HTR-8/SVneo (cell line): ENCODE measurements at regions not wholly inside any gene's neighbourhood (a gene's known extent, or its start where the extent isn't known, plus 50 kb on each side); places are given as distances from the start of the nearest gene placed in this dataset.
"Not testable (repeated sequence)": the region's sequence is repeated elsewhere in the genome, so short reads cannot be mapped to it uniquely, and the experiment has no call there.

Source experiments
- DNase-seq: peaks from one replicate; pipeline ENCODE4 v3.0.0; 2011; ENCODE audit warnings: low spot score, mixed read lengths; ENCODE audit not compliant: insufficient read length
- FAIRE-seq: peaks from 2 replicates; lab custom pipeline; 2011; peaks lifted over from hg19 to GRCh38; lab: Jason Lieb, UNC

DNA sequence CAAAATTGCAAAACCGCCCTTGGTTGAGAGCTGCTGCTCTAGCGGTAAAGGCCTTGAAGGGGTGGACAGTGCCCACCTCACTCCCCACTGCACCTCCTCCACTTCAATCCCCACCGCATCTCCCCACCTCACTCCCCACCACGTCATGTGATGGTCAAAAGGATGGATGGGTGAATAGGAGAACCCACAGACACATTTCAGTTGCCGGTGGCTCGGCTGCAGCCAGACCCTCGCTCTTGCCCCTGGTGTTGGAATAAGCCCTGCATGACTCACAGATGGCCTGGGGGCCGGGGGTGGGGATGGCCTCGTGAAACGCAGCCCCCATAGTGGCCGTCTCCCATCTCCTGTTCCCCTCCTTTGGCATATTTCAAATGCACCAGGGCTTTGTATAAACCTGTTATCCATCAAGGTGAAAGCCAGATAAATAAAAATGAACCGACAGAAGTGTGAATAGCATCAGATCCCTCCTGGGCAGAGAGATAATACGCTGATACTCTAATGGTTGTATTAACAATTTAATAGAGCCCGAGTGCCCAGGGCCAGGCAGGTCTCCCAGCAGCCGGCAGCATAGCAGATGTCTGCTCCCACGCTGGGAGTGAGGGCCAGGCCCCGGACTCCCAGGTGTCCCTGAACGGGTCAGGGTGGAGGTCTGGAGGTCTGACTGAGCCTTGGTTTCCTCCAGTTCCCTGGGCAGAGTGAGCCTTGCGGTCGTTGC is 300.3 kb downstream of the NPHP4 start:
- no peak for FAIRE-seq
- no peak for DNase-seq

DNA sequence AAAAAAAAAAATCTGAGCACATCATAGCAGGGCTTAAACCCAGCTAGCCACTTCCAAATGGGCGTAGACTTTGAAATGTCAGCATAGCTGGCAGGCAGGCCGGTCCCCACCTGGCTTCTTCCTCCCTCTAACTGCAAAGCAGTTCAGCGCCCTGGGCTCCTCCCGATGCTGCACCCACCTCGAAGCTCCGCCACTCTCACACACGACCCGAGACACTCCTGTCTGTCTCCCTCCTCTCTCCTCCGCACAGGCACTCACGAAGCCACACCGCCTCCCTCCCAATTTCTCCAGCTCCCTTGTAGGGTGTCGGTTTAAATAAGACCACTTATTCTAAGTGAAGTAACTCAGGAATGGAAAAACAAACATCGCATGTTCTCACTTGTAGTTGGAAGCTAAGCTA is 301.3 kb downstream of the NPHP4 start:
- DNase-seq, result no peak
- no peak for FAIRE-seq

DNA sequence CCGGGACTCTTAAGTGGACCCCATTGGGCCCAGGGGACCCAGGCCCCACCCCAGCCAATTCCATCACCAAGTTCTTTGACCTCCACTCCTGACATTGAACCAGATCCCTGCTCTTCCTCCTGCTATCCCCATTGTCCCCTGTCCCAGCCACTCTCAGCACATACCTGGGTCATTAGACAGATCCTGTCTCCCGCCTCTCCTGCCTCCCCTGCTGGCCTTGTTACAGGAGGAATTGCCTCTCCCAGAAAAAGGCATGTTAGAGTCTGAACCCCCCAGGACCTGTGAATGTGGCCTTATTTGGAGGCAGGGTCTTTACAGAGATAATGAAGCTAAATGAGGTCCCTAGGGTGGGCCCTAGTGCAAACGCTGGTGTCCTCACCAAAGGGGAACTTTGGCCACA is 301.9 kb downstream of the NPHP4 start:
- no peak for FAIRE-seq
- no peak for DNase-seq

DNA sequence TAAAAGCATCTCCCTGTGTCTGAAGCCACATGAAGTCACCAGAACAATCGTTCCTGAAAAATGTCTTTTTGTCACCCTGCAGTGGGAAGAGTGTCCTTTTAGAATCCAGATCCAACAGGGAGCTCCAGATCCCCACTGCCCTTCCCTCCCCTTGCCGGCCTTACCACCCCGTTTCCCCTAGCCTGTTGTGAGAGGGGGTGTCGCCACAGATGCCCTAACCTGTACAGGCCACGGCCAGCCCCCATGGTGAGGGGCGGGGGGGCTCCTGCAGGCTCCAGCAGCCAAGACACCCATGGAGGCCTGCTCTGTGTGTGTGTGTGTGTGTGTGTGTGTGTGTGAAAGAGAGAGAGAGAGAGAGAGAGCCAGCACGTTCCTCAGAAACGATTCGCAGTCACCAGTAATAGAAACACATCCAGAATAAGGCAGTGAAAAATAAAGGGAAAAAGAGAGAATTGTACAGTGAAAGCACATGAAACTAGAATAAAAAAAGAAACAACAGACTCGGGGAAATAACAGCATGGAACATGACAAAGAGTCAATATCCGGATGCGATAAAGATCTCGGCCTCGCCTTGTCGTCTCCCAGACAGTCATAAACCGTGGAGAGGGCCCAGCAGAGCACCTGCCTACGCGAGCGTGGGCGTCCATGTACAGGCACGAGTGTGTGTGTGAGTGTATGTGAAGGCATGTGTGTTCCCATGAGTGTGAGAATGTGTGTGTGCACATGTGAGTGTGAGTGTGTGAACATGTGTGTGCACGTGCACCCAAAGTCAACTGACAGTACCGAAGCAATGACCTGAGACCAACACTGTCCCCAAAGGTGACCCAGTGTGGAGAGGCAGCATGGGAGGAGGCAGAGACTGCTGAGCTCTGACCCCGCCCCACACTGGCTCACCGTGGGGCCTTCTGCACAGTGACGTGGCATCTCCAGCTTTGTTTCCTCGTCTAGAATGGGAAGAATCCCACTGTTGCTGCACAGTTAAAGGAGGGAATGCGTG is 303.8 kb downstream of the NPHP4 start:
- FAIRE-seq, result no peak

DNA sequence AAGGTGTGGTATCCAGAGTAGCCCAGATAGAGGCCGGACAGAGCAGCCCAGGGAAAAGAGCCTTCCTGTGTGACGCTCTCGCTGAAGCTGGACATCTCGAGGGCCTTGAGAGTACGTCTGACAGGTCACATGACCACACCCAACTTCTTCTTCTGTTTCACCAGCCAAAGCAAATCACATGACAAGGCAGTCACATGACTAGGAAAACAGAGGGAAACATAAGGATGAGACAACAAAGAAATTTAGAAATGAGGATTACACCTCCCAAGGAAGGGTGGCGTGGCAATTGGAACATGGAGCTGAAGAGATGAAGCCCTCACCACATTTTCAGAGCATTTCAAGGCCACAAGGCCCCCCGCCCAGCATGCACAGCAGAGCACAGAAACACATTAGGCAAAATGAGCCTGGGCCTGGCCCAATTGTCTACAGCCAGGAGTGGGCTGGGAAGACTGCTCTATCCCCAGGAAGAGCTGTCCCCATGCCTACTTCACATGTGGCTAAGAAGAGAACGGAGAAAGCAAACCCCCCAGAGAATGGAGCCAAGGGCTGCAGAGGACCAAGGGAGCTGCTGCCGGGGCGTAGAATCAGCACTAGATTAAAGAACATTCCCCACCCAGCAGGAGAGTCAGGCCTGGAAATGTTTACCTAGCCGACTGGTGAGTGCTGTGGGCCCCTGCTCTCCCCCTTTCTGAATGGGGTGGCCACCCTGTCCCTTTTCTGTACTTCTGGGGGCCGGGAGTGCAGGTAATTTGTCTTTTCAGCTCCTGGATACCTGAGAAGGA is 305.1 kb downstream of the NPHP4 start:
- DNase-seq (no peak), FAIRE-seq (no peak)

More for the DNA sequence above, 303.8 kb downstream of the NPHP4 start:
- no peak for DNase-seq

DNA sequence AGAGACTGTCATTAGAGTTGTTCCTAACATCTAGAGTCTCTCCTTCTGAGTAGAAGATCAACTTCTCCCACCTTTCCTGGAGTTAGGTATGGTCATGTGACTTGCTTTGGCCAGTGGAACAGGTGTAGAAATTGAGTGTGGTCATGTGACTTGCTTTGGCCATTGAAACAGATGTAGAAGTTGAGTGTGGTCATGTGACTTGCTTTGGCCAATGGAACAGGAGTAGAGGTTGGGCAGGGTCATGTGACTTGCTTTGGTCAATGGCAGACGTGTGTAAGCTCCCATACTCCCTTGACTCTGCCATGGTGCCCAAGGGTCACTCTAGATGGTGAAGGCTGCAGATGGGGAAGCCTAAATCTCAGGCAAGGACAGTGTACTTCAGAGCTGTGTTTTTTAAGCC is 306.0 kb downstream of the NPHP4 start:
- no peak for FAIRE-seq
- no peak for DNase-seq

DNA sequence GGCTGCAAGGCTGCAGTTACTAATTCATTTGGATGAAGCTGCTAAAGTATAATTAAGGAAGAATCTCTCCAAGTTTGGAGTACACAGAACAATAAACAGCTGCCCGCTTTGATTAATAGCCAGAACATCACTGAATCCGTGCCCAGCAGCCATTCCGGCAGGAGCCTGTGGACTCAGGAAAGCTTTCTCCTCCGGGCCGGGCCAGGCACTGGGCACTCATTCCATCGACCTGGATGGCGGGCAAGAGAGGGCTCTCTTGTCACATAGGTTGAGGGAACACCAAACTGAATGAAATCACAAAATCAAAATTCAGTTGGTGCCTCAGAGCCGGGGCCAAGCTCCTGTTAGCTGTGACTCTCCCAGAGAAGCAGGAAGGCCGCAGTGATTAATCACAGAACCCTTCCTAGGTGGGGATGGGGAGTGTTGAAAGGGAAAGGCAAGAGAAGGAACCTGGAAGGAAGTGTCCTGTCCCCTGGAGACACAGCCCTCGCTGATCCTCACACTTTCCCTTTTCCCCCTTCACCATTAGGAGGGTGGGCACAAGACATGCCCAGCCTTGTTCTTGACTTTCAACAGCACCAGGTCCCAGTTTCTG is 306.7 kb downstream of the NPHP4 start:
- DNase-seq, result no peak
- no peak for FAIRE-seq

DNA sequence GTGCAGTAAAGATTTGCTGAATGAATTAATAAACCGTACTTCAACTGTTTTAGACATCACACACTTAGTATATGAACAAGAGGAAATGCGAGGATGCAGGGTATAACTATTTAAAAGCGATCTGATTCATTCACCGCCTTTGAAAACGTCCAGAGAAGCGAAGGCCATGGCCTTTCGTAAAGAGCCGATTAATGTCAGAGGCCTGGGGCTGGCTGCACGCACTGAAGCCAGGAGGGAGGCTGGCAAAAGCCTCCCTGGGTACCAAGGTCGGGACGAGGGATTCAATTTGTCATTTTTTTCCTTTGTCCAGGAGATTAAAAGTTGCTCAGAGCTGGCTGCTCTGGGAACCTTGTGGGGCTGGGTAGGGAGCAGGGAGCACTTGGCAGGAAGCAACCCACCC is 307.4 kb downstream of the NPHP4 start:
- FAIRE-seq (no peak), DNase-seq (no peak)

DNA sequence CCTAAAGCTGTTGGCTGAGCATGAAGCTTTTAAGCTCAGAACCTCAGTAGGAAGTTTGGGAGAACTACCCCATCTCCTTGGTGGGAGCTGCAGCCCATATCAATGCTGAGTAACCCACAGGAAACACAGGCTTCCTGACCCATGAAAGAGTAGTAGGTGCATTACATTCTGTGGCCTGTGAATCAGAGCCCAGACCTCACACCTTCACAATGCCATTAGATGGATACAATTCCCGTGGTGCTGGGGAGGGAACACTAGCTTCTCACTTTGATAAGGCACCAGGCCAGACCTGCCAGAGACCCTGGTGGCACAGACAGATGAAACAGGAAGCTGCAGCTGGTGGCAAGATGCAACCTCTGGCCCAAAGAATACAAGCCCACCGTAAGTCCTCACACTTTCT is 308.8 kb downstream of the NPHP4 start:
- FAIRE-seq (no peak), DNase-seq (no peak)

DNA sequence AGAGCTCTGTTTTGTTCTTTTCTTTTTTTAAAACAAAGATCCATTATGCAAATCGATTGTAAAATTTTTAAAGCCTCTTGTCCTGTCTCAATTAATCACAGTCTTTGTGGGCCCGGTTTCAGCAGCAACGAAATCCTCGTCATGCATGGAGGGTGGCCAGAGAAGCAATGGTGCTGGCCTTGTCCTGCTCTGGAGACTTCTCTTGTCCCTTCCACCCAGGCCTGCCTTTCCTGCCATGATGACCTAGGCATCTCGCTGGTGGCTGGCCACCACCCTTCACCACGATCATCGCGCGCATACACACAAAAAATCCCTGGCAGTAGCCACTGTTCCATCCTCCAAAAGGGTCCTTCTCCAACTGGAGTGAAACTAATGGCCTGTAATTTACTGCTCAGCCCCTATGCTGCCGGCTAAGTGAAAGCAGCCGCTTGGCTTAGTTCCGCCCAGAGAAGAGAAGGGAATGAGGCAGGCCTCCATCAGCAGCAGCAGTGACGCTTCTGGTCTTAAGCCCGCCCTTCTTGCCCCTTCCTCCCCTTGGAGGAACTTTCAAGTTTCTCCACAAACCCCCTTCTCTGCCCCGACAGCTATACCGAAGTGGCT is 309.5 kb downstream of the NPHP4 start:
- no peak for FAIRE-seq
- DNase-seq, result no peak

DNA sequence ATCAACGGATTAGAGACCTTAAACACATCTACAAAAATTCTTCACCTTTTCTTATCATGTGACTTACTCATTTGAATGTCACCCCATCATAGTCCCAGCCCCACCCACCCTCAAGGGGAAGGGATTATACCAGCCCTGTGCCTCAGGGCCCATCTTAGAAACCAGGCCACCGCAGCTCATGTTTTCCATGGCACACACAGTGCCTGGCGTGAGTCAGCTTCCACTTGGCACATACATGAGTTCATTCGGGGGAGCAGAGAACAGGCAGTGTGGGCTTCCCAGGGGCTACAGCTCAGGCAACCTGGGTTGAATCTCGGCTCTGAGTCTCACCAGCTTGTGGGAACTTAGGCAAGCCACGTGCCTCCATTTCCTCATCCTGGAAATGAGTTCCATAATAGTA is 310.6 kb downstream of the NPHP4 start:
- DNase-seq (no peak), FAIRE-seq (no peak)

DNA sequence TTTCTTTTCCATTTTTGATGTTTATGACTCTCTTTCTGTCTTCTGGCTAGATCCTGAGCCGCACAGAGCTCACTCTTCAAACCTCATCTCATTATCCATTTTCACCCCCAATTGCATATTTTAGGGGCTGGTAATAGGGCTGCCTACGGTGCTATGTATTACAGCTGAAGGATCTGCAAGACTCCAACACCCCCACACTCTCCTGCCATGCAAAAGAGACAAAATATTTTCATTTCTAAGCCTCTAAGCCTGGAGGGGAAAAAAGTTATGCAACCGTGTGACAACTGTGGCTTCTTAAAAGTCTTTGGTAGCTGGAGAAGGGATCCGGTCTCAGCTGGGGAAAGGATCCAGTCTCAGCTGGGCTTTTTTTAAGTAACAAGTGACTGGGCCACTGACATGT is 311.6 kb downstream of the NPHP4 start:
- FAIRE-seq, result no peak
- DNase-seq, result no peak

DNA sequence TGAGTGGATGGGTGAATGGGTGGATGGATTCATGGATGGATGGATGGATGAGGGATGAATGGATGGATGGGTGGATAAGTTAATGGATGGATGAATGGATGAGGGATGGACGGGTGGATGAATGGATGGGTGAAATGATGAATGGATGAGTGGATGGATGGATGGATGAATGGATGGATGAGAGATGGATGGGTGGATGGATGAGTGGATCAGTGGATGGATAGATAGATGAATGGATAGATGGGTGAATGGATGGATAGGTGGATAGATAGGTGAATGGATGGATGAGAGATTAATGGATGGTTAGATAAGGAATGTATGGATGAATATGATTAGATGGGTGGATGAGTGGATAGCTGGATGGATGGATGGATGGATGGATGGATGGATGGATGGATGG is 313.5 kb downstream of the NPHP4 start:
- FAIRE-seq (no peak), DNase-seq (no peak)

DNA sequence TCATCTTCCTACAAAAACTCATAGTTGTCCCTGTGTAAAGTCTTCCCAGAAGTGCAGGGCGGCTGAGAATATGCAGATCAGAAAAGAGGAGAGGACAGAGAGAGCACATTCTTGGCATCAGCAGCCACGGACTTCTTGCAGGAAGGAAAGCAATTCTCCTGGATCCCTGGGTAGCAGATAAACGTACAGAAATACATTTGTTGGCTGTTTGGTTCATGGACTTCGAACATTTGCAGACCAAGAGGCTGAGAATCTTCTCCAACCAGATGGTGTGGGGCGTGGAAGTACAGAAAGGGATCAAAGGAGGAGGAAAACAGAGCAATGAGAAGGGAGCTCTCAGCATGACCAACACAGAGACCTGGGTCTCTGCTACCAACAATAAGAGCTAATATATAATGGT is 319.9 kb downstream of the NPHP4 start:
- not testable (repeated sequence) for DNase-seq
- peak; percentile 9 for FAIRE-seq

DNA sequence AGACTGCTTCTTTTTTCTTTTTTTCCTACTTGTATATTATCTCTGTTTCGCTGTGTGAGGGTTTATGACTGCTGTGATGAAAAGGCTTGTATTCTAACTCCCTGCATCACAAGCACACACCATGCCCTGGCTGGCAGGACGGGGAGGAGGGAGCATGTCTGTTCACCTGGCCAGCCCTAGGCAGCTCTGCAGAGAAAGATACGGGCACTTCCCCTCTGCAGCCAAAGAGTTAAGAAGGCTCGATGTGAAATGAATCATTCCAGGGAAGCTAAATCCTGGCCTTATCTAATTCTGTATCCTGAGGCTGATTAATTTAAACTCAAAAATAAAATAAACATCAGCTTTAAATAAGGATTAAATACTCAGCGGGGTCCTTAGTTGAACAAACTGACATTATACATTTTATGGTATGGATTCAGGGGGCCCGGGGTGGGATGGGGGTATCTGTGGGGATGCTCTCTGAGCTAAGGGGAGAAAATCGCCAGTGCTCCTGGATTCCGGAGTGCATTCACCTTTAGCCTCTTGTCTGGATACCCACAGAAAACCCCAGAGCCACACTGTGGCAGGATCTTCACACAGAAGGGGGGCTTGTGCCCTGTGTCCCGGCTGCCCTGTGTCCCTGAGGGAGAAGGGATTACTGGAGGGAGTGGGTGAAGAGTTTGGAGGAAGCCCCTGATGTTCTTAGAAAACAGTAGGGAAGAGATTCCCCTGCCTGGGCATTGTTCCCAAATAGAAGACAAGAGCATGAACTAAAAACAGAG is 321.5 kb downstream of the NPHP4 start:
- DNase-seq (no peak), FAIRE-seq (no peak)

DNA sequence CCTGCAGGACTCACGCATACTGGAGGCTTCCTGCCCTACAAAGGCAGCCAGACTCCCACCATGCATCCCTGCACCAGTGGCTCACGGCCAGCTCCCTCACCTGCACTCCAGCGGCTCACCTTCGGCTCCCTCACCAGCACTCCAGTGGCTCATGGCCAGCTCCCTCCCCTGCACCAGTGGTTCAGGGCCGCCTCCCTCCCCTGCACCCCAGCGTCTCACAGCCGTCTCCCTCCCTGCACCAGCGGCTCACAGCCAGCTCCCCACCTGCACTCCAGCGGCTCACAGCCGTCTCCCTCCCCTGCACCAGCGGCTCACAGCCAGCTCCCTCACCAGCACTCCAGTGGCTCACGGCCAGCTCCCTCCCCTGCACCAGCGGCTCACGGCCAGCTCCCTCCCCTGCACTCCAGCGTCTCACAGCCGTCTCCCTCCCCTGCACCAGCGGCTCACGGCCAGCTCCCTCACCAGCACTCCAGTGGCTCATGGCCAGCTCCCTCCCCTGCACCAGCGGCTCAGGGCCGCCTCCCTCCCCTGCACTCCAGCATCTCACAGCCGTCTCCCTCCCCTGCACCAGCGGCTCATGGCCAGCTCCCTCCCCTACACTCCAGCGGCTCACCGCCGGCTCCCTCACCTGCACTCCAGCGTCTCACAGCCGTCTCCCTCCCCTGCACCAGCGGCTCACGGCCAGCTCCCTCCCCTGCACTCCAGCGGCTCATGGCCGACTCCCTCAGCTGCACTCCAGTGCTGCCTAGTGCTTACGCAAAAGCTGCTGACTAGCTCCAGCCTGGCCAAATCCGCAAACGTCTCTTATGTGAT is 324.5 kb downstream of the NPHP4 start:
- FAIRE-seq (no peak), DNase-seq (no peak)

DNA sequence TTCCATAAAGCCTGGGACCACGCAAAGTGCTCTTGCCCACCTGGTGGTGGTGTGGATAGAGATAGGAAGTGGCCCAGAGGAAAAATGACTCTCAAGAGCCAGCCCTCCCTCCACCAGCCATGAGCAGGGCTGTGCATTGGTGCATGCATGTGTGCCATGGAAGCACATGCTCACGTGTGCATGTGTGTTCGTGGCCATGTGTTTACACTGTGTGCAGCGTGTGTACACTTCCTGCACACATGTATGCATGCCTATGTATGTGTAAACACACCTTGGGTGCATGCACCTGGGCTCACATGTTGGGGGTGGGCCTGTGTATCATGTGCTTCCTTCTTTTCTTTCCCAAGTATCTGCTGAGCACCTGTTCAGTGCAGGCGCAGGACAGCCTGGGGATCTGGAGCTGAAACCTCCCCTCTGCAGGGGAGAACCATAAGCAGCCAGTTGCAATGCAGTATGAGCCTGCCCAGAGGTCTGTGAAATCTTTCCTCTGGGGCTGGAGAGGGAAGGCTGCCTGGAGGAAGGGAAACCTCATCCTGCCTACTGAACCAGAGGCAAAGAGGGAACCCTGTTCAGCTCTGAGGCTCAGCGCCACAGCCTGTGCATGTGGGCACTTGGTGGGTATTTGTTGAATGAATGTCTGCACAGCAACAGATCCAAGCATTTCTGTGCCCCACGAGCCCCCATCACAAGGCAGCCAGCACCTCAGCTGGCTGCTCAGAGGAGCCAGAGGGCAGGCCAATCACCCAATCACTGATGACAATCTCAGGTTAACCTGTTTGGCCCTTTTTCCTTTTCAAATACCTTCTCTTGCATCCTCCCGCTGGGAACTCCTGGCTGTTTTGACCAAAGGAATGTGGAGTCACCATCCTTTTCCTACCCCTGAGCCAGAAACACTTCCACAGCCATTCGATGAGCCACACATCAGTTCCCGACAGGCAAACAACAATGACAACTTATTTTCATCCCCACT is 327.0 kb downstream of the NPHP4 start:
- DNase-seq (no peak), FAIRE-seq (no peak)
